Mesenchymal stem cell (in vitro differentiated cells and primary cell): ENCODE measurements at regions not wholly inside any gene's neighbourhood (a gene's known extent, or its start where the extent isn't known, plus 50 kb on each side); places are given as distances from the start of the nearest gene placed in this dataset.

Experiments used
- DNase-seq: peaks from one replicate; pipeline ENCODE4 v3.0.0-alpha.2; 2013
- H2AFZ ChIP-seq: one replicate; pipeline ENCODE4 v1.6.1; 2013; ENCODE audit warnings: low read depth, mild to moderate bottlenecking, control low read depth, inconsistent platforms, low read length, moderate library complexity
- H2AK5ac ChIP-seq: 2 replicates; pipeline ENCODE4 v1.6.1; 2013; ENCODE audit warnings: low read length, moderate library complexity, mild to moderate bottlenecking, inconsistent platforms; ENCODE audit not compliant: severe bottlenecking
- H2BK120ac ChIP-seq: one replicate; pipeline ENCODE4 v1.6.1; 2013; ENCODE audit warnings: low read depth, mild to moderate bottlenecking, inconsistent platforms, low read length, moderate library complexity
- H2BK12ac ChIP-seq, 2 experiments: one replicate each; pipeline ENCODE4 v1.6.1; 2013; ENCODE audit warnings: inconsistent platforms in 2 of 2, low read length in 2 of 2, mild to moderate bottlenecking in 2 of 2, moderate library complexity in 2 of 2, control low read depth in 1 of 2
- H2BK15ac ChIP-seq: one replicate; pipeline ENCODE4 v1.6.1; 2013; ENCODE audit warnings: mild to moderate bottlenecking, low read depth, inconsistent platforms; ENCODE audit not compliant: poor library complexity, severe bottlenecking
- H2BK5ac ChIP-seq: 2 replicates; pipeline ENCODE4 v1.6.1; 2013; ENCODE audit warnings: low read depth, mild to moderate bottlenecking, low read length, control low read depth, inconsistent platforms; ENCODE audit not compliant: poor library complexity, severe bottlenecking
- H3K14ac ChIP-seq, 2 experiments: one replicate each; pipeline ENCODE4 v1.6.1; 2013; ENCODE audit warnings: inconsistent platforms in 2 of 2, low read length in 2 of 2, control low read depth in 1 of 2, mild to moderate bottlenecking in 1 of 2, moderate library complexity in 1 of 2
- H3K18ac ChIP-seq, 2 experiments: one replicate each; pipeline ENCODE4 v1.6.1; 2013; ENCODE audit warnings: inconsistent platforms in 2 of 2, low read length in 2 of 2, control low read depth in 1 of 2, low read depth in 1 of 2, mild to moderate bottlenecking in 1 of 2
- H3K23ac ChIP-seq, 2 experiments: one replicate each; pipeline ENCODE4 v1.6.1; 2013; ENCODE audit warnings: inconsistent platforms in 2 of 2, low read length in 2 of 2, mild to moderate bottlenecking in 2 of 2, moderate library complexity in 2 of 2, control low read depth in 1 of 2
- H3K27ac ChIP-seq: 2 replicates; pipeline ENCODE4 v1.5.1; 2013; ENCODE audit warnings: mild to moderate bottlenecking, moderate library complexity, low read length, control low read depth, inconsistent platforms; ENCODE audit not compliant: poor library complexity, severe bottlenecking
- H3K27me3 ChIP-seq, 2 experiments: 2 replicates each; pipeline versions ENCODE4 v1.6.1 to v1.7.0; 2013; ENCODE audit warnings: low read length in 2 of 2, mild to moderate bottlenecking in 2 of 2, moderate library complexity in 2 of 2, control low read depth in 1 of 2, inconsistent platforms in 1 of 2; ENCODE audit not compliant: control insufficient read depth in 1 of 2, insufficient read depth in 1 of 2
- H3K36me3 ChIP-seq, 2 experiments: 2 replicates each; pipeline versions ENCODE4 v1.6.1 to v1.7.0; 2013; ENCODE audit warnings: low read length in 2 of 2, control low read depth in 1 of 2, inconsistent platforms in 1 of 2, low read depth in 1 of 2, mild to moderate bottlenecking in 1 of 2; ENCODE audit not compliant: insufficient read depth in 2 of 2, control insufficient read depth in 1 of 2
- H3K4ac ChIP-seq, 2 experiments: one replicate each; pipeline ENCODE4 v1.6.1; 2013; ENCODE audit warnings: inconsistent platforms in 2 of 2, low read length in 2 of 2, mild to moderate bottlenecking in 2 of 2, moderate library complexity in 2 of 2, control low read depth in 1 of 2, low read depth in 1 of 2
- H3K4me1 ChIP-seq: 2 replicates; pipeline ENCODE4 v1.6.1; 2013; ENCODE audit warnings: low read depth, low read length, control low read depth; ENCODE audit not compliant: control insufficient read depth, insufficient read depth
- H3K4me2 ChIP-seq: 2 replicates; pipeline ENCODE4 v1.6.1; 2013; ENCODE audit warnings: low read length, mild to moderate bottlenecking, inconsistent platforms; ENCODE audit not compliant: poor library complexity, severe bottlenecking
- H3K4me3 ChIP-seq, 2 experiments: 2 replicates each; pipeline versions ENCODE4 v1.5.1 to v1.7.0; 2013; ENCODE audit warnings: low read length in 2 of 2, mild to moderate bottlenecking in 2 of 2, control low read depth in 1 of 2, low read depth in 1 of 2; ENCODE audit not compliant: insufficient read depth in 1 of 2
- H3K79me1 ChIP-seq: replicated peaks from 2 replicates; pipeline ENCODE4 v1.6.1; 2013; ENCODE audit warnings: mild to moderate bottlenecking, control low read depth, low read length, inconsistent platforms; ENCODE audit not compliant: poor library complexity, severe bottlenecking
- H3K9ac ChIP-seq: 2 replicates; pipeline ENCODE4 v1.7.0; 2013; ENCODE audit warnings: mild to moderate bottlenecking, low read length, moderate library complexity
- H3K9me3 ChIP-seq: 2 replicates; pipeline ENCODE4 v1.7.0; 2013; ENCODE audit warnings: mild to moderate bottlenecking, low read length; ENCODE audit not compliant: control insufficient read depth
- H4K8ac ChIP-seq: one replicate; pipeline ENCODE4 v1.6.1; 2013; ENCODE audit warnings: inconsistent platforms, mild to moderate bottlenecking, low read length, moderate library complexity
- H4K91ac ChIP-seq: one replicate; pipeline ENCODE4 v1.6.1; 2013; ENCODE audit warnings: mild to moderate bottlenecking, low read length, inconsistent platforms
- WGBS: methylation state at CpG from one replicate; pipeline ENCODE4 v1.1.7; 2013; ENCODE audit warnings: mixed read lengths; 5-methylcytosine and 5-hydroxymethylcytosine counted together

- no peaks in the 10 kb centered on the region for H3K9me3 ChIP-seq
- H3K9ac ChIP-seq = no peak overlapping the region
- no peak overlapping the region for H3K27ac ChIP-seq
- no peak overlapping the region for H4K8ac ChIP-seq
- DNase-seq = no peak
- H2BK120ac ChIP-seq = no peak overlapping the region
- no peak overlapping the region for H2BK5ac ChIP-seq
- H4K91ac ChIP-seq = no peak overlapping the region
- H3K14ac ChIP-seq = no peak overlapping the region
- H3K27me3 ChIP-seq = peaks cover 32 to 63% of the 10 kb centered on the region in 2 experiments
- WGBS = 83% methylated on average over 2 of the region's 2 CpGs
- no peaks in the 10 kb centered on the region for H3K79me1 ChIP-seq
- no peak overlapping the region for H3K18ac ChIP-seq
- no peak overlapping the region for H2BK15ac ChIP-seq
- no peak overlapping the region for H2AFZ ChIP-seq
- H3K4me1 ChIP-seq = peaks cover under 1% of the 10 kb centered on the region
- no peaks in the 10 kb centered on the region for H3K36me3 ChIP-seq
- no peak overlapping the region for H3K4me2 ChIP-seq
- H3K23ac ChIP-seq = no peak overlapping the region
- no peak overlapping the region for H2AK5ac ChIP-seq
- no peak overlapping the region for H2BK12ac ChIP-seq
- no peak overlapping the region for H3K4ac ChIP-seq
- H3K4me3 ChIP-seq = no peak overlapping the region
Observed at GRCh38 chr16:49926941-49927340, 71.0 kb upstream of the ZNF423 start.

- Histone ChIP-seq H3K18ac (no peak overlapping the region), H2AFZ (no peak overlapping the region), H2AK5ac (no peak overlapping the region), H3K36me3 (no peaks in the 10 kb centered on the region), H3K4me2 (no peak overlapping the region), H2BK12ac (no peak overlapping the region), H2BK120ac (no peak overlapping the region), H3K27ac (no peak overlapping the region), H3K9ac (no peak overlapping the region), H3K4me1 (peaks cover 4% of the 10 kb centered on the region), H3K27me3 (peaks cover 22 to 62% of the 10 kb centered on the region in 2 experiments), H3K9me3 (no peaks in the 10 kb centered on the region), H3K14ac (no peak overlapping the region), H3K23ac (no peak overlapping the region), H2BK15ac (no peak overlapping the region), H4K91ac (no peak overlapping the region), H4K8ac (no peak overlapping the region), H3K4ac (no peak overlapping the region), H2BK5ac (no peak overlapping the region), H3K79me1 (no peaks in the 10 kb centered on the region), H3K4me3 (no peak overlapping the region)
- WGBS = 78% methylated on average over 12 of the region's 16 CpGs
- DNase-seq = no peak
Observed at GRCh38 chr16:49928176-49929041, 72.5 kb upstream of the ZNF423 start.

DNA sequence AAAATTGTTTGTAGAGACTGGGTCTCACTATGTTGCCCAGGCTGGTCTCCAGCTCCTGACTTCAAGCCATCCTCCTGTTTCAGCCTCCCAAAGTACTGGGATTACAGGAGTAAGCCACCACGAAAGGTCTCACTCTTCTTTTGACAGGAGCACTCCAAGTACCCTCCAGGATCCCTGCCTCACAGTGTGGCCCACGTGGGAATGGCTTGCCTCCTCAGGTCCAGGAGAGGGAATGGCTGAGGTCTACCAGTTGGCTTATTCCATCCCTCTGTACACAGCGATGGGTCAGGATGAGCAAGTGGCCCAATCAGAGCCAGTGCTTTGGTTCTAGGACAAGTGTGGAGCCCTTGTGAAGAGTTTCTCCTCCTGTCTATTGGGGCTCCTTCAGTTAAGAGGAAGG lies 73.7 kb upstream of the ZNF423 start:
- Histone ChIP-seq H3K9ac (no peak overlapping the region), H2BK120ac (no peak overlapping the region)

GRCh38 chr16:49930841-49931240 lies 74.9 kb upstream of the ZNF423 start:
- Histone ChIP-seq H3K4me3 (no peak overlapping the region), H3K27me3 (peaks cover 19 to 40% of the 10 kb centered on the region in 2 experiments), H3K23ac (no peak overlapping the region), H3K14ac (no peak overlapping the region), H3K27ac (no peak overlapping the region), H3K4me2 (no peak overlapping the region), H3K4ac (no peak overlapping the region), H2BK5ac (no peak overlapping the region), H3K9me3 (no peaks in the 10 kb centered on the region), H4K8ac (no peak overlapping the region), H2BK120ac (no peak overlapping the region), H3K79me1 (no peaks in the 10 kb centered on the region), H2AK5ac (no peak overlapping the region), H2BK15ac (no peak overlapping the region), H3K36me3 (no peaks in the 10 kb centered on the region), H4K91ac (no peak overlapping the region), H3K4me1 (peaks cover 4% of the 10 kb centered on the region), H3K9ac (no peak overlapping the region), H2AFZ (no peak overlapping the region), H3K18ac (no peak overlapping the region), H2BK12ac (no peak overlapping the region)
- WGBS = 79% methylated on average over 7 of the region's 7 CpGs
- DNase-seq = no peak

More for the DNA sequence above, 73.7 kb upstream of the ZNF423 start:
- H3K27me3 ChIP-seq = peaks cover 19 to 50% of the 10 kb centered on the region in 2 experiments
- no peak overlapping the region for H3K4ac ChIP-seq
- no peak overlapping the region for H3K4me2 ChIP-seq
- H2BK15ac ChIP-seq = no peak overlapping the region
- H3K36me3 ChIP-seq = no peaks in the 10 kb centered on the region
- H3K4me1 ChIP-seq = peaks cover 4% of the 10 kb centered on the region
- no peak overlapping the region for H3K23ac ChIP-seq
- no peaks in the 10 kb centered on the region for H3K79me1 ChIP-seq
- H3K4me3 ChIP-seq = no peak overlapping the region
- no peak overlapping the region for H3K18ac ChIP-seq
- 78% methylated on average over 3 of the region's 3 CpGs for WGBS
- H2BK5ac ChIP-seq = no peak overlapping the region
- H3K27ac ChIP-seq = no peak overlapping the region
- no peak overlapping the region for H4K8ac ChIP-seq
- no peak overlapping the region for H2AK5ac ChIP-seq
- H2BK12ac ChIP-seq = no peak overlapping the region
- no peak for DNase-seq
- no peak overlapping the region for H4K91ac ChIP-seq
- H2AFZ ChIP-seq = no peak overlapping the region
- H3K9me3 ChIP-seq = no peaks in the 10 kb centered on the region
- no peak overlapping the region for H3K14ac ChIP-seq
